Dedifferentiated amniotic fluid mesenchymal stem cell (primary cell): ENCODE measurements at regions not wholly inside any gene's neighbourhood (a gene's known extent, or its start where the extent isn't known, plus 50 kb on each side); places are given as distances from the start of the nearest gene placed in this dataset.
A peak's percentile ranks its signal among the peaks of the same experiment; 100 is the strongest.

Experiments
- DNase-seq: peaks from one replicate; pipeline ENCODE4 v3.0.0-alpha.2; 2016; ENCODE audit errors: extremely low spot score

GRCh38 chr10:33126742-33127141 lies 168.7 kb upstream of the ITGB1 start:
- DNase-seq = no peak

GRCh38 chr10:33125522-33126517 lies 167.8 kb upstream of the ITGB1 start:
- DNase-seq = no peak

- no peak for DNase-seq
Measured at GRCh38 chr10:33125111-33125510, 167.1 kb upstream of the ITGB1 start.

- DNase-seq = no peak
Measured at GRCh38 chr10:33123680-33124079, 165.7 kb upstream of the ITGB1 start.

- peak; percentile 94 for DNase-seq
Measured at GRCh38 chr10:33122014-33122809, 164.2 kb upstream of the ITGB1 start.

GRCh38 chr10:33120700-33121099 lies 162.7 kb upstream of the ITGB1 start:
- DNase-seq = no peak

GRCh38 chr10:33120275-33120674 lies 162.2 kb upstream of the ITGB1 start:
- no peak for DNase-seq

- DNase-seq = no peak
Measured at GRCh38 chr10:33117816-33118215, 159.8 kb upstream of the ITGB1 start.

- no peak for DNase-seq
Measured at GRCh38 chr10:33117230-33117629, 159.2 kb upstream of the ITGB1 start.

- no peak for DNase-seq
Measured at GRCh38 chr10:33115738-33116719, 158.0 kb upstream of the ITGB1 start.

GRCh38 chr10:33114451-33114952 lies 156.5 kb upstream of the ITGB1 start:
- no peak for DNase-seq

- DNase-seq = no peak
Measured at GRCh38 chr10:33113466-33113865, 155.4 kb upstream of the ITGB1 start.

GRCh38 chr10:33112831-33113455 lies 154.9 kb upstream of the ITGB1 start:
- no peak for DNase-seq

- DNase-seq = no peak
Measured at GRCh38 chr10:33111488-33112051, 153.5 kb upstream of the ITGB1 start.

- DNase-seq = no peak
Measured at GRCh38 chr10:33109788-33110469, 151.9 kb upstream of the ITGB1 start.

GRCh38 chr10:33109384-33109783 lies 151.4 kb upstream of the ITGB1 start:
- DNase-seq = no peak

- DNase-seq = no peak
Measured at GRCh38 chr10:33107953-33108352, 149.9 kb upstream of the ITGB1 start.

- no peak for DNase-seq
Measured at GRCh38 chr10:33106767-33107166, 148.7 kb upstream of the ITGB1 start.

GRCh38 chr10:33103863-33104379 lies 145.9 kb upstream of the ITGB1 start:
- no peak for DNase-seq

GRCh38 chr10:33102071-33102470 lies 144.0 kb upstream of the ITGB1 start:
- no peak for DNase-seq
